ENCODE measurements at regions not wholly inside any gene's neighbourhood (a gene's known extent, or its start where the extent isn't known, plus 50 kb on each side); places are given as distances from the start of the nearest gene placed in this dataset.

DNA sequence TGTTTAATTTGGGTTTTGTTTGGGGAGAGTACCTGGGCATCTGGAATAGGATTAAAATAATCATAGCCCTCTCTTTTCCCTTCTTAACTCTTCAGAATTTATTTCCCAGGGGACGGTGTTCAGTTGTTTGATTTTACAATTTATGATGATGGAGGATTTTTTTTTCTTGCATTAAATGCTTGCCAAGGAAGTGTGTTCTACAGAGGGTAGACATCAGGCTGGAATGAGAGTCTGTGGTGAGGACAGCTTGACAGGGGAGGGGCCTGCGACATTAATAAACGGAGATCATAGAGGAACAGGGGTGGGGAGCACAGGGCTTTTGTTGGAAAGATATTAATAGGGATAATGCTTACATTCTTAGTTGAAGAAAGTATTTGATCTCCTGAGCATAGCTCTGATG, 297.5 kb downstream of the CLIC5 start:
- peaks cover 9% of the 10 kb centered on the region; the same call in 1 of the 2 replicates for H3K9me1 ChIP-seq (ENCODE audit: insufficient read depth, low read length)
- no peak overlapping the region for H2BK15ac ChIP-seq (ENCODE audit: low read depth, low read length)
- no peak overlapping the region for H3K18ac ChIP-seq (ENCODE audit: low read depth, low read length)
- H3K4ac ChIP-seq (ENCODE audit: low read depth, low read length), result peak overlapping the region; percentile 6; the same call in 1 of the 2 replicates
- no peak overlapping the region; the same call in 1 of the 2 replicates for H4K91ac ChIP-seq (ENCODE audit: insufficient read depth, low read depth, low read length)
- H3K36me3 ChIP-seq (ENCODE audit: control insufficient read depth, insufficient read depth, low read length), result no peaks in the 10 kb centered on the region
- dilution Hi-C loops (cut with HindIII; ENCODE audit: low sequenced_read_pairs, unreplicated experiment), result no loop called here
- H3K4me3 ChIP-seq (ENCODE audit: insufficient read depth, low read depth, low read length), result no peak overlapping the region
- in situ Hi-C loops (cut with MboI; ENCODE audit: low sequenced_read_pairs), result loop anchor here (10.0 to 25.0 kb wide), 3 partner anchors 631 to 1231 kb away; no protein-coding TSS in a partner anchor
- no peak overlapping the region for H4K5ac ChIP-seq (ENCODE audit: low read depth, low read length)
- no peaks in the 10 kb centered on the region for H3K9me3 ChIP-seq (ENCODE audit: control insufficient read depth, insufficient read depth, low read length)
- no CpG with 5 or more reads among the region's 3 CpGs for WGBS, 2 experiments (ENCODE audit: extremely low coverage in 2 of 2, insufficient read length in 1 of 2)
- H2BK20ac ChIP-seq (ENCODE audit: low read depth, low read length), result peak overlapping the region; percentile 85
- no peak overlapping the region for H2BK5ac ChIP-seq (ENCODE audit: low read depth, low read length, poor library complexity, severe bottlenecking)
- ChIA-PET CTCF (no interaction called here), POLR2A (ENCODE audit: unreplicated experiment) (no interaction called here)
- no peak overlapping the region for H2AK9ac ChIP-seq (replicated peaks; ENCODE audit: low read depth, low read length, poor library complexity)
- BruUV-seq (replicated peaks), result no TSS peak
- no peaks in the 10 kb centered on the region for H3K79me1 ChIP-seq (ENCODE audit: low read depth in 1 of 2, low read length in 2 of 2)
- no peak for ATAC-seq (ENCODE audit: low read depth)
- H3K14ac ChIP-seq (replicated peaks; ENCODE audit: low read depth, low read length), result no peak overlapping the region
- peak overlapping the region; percentile 42; the same call in 1 of the 2 replicates for H2BK120ac ChIP-seq (ENCODE audit: low read depth, low read length)
- H3K27ac ChIP-seq (ENCODE audit: insufficient read depth, low read length), result no peak overlapping the region
- no peak overlapping the region for H3K9ac ChIP-seq (ENCODE audit: low read depth, low read length)
- no peak for TF ChIP-seq FOS (IDR thresholded peaks at IDR 0.05; ENCODE audit: low read depth, low read length)
- TF ChIP-seq NFE2L2 (IDR thresholded peaks at IDR 0.05; ENCODE audit: low read depth, low read length), result no peak
- TF ChIP-seq RFX5 (IDR thresholded peaks at IDR 0.05; ENCODE audit: low read depth, low read length), result no peak
- TF ChIP-seq MXI1 (IDR thresholded peaks at IDR 0.05; ENCODE audit: borderline replicate concordance, low read depth, low read length), result no peak
- TF ChIP-seq MAZ (IDR thresholded peaks at IDR 0.05; ENCODE audit: borderline replicate concordance, low read depth, low read length), result no peak
- TF ChIP-seq POLR2A (IDR thresholded peaks at IDR 0.05; ENCODE audit: low read depth, low read length), result no peak
- TF ChIP-seq RCOR1 (IDR thresholded peaks at IDR 0.05; ENCODE audit: insufficient replicate concordance, low read length), result no peak
- no peak for TF ChIP-seq RAD21 (IDR thresholded peaks at IDR 0.05; ENCODE audit: low read length)
- TF ChIP-seq, protein P1, sequence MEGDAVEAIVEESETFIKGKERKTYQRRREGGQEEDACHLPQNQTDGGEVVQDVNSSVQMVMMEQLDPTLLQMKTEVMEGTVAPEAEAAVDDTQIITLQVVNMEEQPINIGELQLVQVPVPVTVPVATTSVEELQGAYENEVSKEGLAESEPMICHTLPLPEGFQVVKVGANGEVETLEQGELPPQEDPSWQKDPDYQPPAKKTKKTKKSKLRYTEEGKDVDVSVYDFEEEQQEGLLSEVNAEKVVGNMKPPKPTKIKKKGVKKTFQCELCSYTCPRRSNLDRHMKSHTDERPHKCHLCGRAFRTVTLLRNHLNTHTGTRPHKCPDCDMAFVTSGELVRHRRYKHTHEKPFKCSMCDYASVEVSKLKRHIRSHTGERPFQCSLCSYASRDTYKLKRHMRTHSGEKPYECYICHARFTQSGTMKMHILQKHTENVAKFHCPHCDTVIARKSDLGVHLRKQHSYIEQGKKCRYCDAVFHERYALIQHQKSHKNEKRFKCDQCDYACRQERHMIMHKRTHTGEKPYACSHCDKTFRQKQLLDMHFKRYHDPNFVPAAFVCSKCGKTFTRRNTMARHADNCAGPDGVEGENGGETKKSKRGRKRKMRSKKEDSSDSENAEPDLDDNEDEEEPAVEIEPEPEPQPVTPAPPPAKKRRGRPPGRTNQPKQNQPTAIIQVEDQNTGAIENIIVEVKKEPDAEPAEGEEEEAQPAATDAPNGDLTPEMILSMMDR (conservative IDR thresholded peaks at IDR 0.05; ENCODE audit: low read depth, low read length), result no peak
- no peak for TF ChIP-seq MAFK (IDR thresholded peaks at IDR 0.05; ENCODE audit: low read depth, low read length)
- TF ChIP-seq CHD1 (IDR thresholded peaks at IDR 0.05; ENCODE audit: low read depth, low read length), result no peak
- TF ChIP-seq, protein P2, sequence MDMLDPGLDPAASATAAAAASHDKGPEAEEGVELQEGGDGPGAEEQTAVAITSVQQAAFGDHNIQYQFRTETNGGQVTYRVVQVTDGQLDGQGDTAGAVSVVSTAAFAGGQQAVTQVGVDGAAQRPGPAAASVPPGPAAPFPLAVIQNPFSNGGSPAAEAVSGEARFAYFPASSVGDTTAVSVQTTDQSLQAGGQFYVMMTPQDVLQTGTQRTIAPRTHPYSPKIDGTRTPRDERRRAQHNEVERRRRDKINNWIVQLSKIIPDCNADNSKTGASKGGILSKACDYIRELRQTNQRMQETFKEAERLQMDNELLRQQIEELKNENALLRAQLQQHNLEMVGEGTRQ (IDR thresholded peaks at IDR 0.05; ENCODE audit: low read depth, low read length), result no peak
- no peak for TF ChIP-seq BHLHE40 (IDR thresholded peaks at IDR 0.05; ENCODE audit: low read depth, low read length)
- no peak for TF ChIP-seq CEBPB (IDR thresholded peaks at IDR 0.05; ENCODE audit: low read depth, low read length)
- no peak for TF ChIP-seq SMC3 (IDR thresholded peaks at IDR 0.05; ENCODE audit: low read depth, low read length)
- TF ChIP-seq, protein P3, sequence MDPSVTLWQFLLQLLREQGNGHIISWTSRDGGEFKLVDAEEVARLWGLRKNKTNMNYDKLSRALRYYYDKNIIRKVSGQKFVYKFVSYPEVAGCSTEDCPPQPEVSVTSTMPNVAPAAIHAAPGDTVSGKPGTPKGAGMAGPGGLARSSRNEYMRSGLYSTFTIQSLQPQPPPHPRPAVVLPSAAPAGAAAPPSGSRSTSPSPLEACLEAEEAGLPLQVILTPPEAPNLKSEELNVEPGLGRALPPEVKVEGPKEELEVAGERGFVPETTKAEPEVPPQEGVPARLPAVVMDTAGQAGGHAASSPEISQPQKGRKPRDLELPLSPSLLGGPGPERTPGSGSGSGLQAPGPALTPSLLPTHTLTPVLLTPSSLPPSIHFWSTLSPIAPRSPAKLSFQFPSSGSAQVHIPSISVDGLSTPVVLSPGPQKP (IDR thresholded peaks at IDR 0.05; ENCODE audit: borderline replicate concordance, low read depth, low read length), result no peak
- no peaks in the 10 kb centered on the region for H3K27me3 ChIP-seq (ENCODE audit: control insufficient read depth, insufficient read depth, low read length)
- no peak overlapping the region for H4K8ac ChIP-seq (ENCODE audit: low read depth in 2 of 2, low read length in 2 of 2)
- H3K4me1 ChIP-seq (ENCODE audit: control insufficient read depth, insufficient read depth, low read length), result peaks cover 11% of the 10 kb centered on the region
- H3K23ac ChIP-seq (ENCODE audit: low read depth, low read length), result no peak overlapping the region
- DNase-seq, result no peak
- intact Hi-C loops (cut with micrococcal nuclease), result loop anchor here (10.0 kb wide), 1 partner anchor 633 kb away; no protein-coding TSS in a partner anchor
- H2AK5ac ChIP-seq (ENCODE audit: low read depth, low read length), result no peak overlapping the region
- H3K56ac ChIP-seq (ENCODE audit: extremely low read depth, insufficient read depth, low read length), result no peak overlapping the region
- H4K20me1 ChIP-seq (ENCODE audit: insufficient read depth, low read length), result no peaks in the 10 kb centered on the region
- H3K4me2 ChIP-seq (ENCODE audit: low read depth, low read length), result no peak overlapping the region
- H2AFZ ChIP-seq (replicated peaks; ENCODE audit: low read length, poor library complexity), result no peak overlapping the region
